HG02798 (cell line): ENCODE measurements at regions not wholly inside any gene's neighbourhood (a gene's known extent, or its start where the extent isn't known, plus 50 kb on each side); places are given as distances from the start of the nearest gene placed in this dataset.
"Not testable (repeated sequence)": the region's sequence is repeated elsewhere in the genome, so short reads cannot be mapped to it uniquely, and the experiment has no call there.

ENCODE experiments used
- ATAC-seq: cut with Tn5 transposase; IDR thresholded peaks from one replicate; pipeline ENCODE4 v1.9.1; 2021; ENCODE audit warnings: mild to moderate bottlenecking; ENCODE audit not compliant: unreplicated experiment, poor library complexity

DNA sequence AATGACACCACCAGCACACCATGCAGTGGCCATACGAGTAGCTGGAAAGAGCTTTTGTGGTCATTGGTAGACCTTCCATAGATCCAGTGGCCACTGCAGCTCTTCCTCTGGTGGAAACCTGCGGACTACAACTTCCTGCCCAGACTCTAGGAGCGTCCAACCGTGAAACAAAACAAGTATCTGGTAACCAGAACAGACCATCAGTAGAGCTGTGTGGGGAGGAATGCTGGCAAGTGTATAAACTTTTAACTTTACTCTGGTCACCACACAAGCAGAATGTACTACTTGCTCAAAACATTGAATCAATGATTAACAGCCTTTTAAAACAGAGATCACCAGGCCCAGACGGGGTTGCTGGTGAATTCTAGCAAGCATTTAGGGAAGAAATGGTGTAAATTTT is 154.7 kb upstream of the DGKB start:
- ATAC-seq, result no peak

DNA sequence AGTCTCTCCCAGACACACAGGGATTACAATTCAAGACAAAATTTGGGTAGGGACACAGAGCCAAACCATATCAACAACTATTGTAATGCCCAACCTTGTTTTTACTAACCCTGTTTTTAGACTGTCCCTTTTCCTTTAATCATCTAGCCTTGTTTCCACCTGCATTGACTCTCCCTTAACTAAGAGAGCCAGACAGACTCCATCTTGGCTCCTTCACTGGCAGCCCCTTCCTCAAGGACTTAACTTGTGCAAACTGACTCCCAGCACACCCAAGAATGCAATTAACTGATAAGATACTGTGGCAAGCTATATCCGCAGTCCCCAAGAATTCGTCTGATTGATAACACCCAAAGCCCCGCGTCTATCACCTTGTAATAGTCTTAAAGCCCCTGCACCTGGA is 151.8 kb upstream of the DGKB start:
- not testable (repeated sequence) for ATAC-seq

DNA sequence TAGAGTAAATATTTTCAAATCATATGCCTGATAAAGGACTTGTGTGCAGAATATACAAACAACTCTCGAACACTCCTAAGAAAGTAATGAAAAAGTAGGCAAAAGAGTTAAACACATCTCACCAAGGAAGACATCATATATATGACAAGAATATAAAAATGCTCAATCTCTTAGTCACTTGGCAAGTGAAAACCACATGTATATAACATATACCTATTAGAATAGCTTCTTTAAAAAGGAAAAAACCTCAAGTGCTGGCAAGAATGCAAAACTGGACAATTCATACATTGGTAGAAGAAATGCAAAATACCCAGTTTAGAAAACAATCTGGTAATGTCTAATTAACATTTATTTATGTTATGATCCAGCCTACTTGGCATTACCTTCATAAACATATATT is 146.6 kb upstream of the DGKB start:
- no peak for ATAC-seq

DNA sequence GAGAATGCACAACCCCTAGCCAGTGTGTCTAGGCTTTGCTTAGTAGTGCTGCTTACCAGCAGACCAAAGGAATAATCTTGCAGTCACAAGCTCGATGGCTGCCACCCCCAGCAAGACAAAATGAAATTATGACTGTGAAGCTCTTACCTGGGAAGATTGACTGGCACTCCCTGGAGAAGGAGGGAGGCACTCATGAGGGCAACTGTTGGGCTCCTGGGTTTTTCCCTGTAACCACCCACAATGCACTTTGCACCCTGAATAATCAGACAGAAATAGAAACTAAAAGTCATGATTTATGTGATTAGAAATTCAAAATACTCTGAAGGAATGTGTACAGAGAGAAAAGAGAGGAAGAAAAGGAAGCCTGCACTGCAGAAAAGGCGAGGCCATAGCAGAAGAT is 144.3 kb upstream of the DGKB start:
- no peak for ATAC-seq

DNA sequence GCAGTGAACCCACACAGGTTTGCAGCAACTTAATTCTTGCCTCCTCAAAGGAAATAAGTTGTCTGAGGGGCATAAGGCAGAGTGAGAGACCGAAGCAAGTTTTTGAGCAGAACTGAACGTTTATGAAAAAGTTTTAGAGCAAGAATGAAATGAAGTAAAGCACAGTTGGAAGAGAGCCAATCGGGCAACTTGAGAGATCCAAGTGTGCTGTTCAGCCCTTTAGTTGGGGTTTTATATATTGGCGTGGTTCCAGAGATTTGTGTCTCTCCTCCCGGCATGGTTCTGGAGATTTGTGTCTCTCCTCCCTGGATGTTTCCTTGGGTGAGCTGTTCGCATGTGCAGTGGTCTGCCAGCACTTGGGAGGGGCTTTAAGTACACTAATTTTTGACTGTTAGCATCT is 141.4 kb upstream of the DGKB start:
- ATAC-seq, result no peak

DNA sequence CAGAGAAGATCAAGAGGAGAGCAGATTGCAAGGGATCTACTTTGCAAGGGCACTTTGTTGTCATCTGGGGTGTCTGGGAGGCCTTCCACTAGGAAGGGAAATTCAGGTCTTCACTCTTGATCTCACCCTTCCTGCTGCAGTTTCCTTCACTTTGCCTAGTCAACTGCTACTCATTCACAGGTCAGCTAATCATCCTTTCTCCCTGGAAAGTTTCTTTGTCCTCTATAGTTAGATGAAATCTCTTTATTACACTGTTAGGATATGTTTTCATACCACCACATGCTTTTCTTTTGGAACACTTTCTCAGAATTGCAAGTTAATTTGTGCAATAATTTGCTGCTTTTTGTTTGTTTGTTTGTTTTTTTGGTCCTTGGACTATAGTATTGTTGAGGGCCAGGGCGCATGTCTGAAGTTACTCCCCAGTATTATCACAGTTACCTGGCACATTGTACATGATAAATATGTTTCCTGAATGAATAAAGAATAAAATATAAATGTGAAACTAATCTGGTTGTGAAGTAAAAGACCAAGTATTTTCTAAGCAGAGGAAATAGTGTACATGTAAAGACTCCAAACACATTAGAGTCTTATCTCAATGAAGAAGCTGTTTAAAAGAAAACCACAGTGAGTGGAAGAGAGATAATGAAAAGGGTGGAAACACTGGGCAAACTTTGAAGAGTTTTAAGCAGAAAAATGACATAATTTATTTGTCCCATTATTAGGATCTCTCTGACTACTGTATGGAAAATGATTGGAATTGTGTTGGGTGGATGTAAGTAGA is 139.9 kb upstream of the DGKB start:
- ATAC-seq, result no peak

DNA sequence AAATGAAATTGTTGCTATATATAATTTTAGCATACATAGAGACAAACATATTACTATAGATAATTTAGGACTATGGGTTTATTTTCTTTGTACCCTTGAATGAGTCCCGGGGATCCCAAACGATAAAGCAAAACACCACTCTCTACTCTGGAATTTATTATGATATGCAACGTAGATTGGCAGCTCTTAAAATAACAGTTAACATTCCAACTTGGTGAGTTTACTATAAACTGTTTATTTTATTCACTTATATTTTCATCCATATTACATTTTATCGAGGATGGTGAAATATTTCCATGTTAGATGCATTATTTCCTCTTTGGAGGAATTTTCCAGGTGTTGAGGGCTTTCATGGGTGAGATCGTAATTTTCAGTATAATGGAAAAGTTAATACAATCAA is 138.7 kb upstream of the DGKB start:
- ATAC-seq, result no peak

DNA sequence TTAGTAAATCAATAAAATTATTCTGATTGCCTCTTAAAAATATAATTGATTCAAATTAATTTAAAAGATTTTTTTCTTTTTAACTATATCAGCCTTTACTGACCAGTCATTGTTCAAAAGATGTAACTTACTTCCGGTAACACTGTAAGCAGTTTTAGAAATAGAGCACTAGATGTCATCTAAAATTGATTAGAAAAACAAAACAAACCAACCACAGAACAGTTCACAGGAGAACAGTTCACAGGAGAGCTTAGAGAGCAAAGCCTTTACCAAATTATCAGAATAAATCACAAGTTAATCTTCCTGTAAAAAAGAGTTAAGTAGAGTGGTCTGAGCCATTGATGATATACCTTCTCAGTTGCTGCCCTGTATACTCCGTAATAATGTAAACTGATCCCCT is 133.3 kb upstream of the DGKB start:
- ATAC-seq, result no peak

DNA sequence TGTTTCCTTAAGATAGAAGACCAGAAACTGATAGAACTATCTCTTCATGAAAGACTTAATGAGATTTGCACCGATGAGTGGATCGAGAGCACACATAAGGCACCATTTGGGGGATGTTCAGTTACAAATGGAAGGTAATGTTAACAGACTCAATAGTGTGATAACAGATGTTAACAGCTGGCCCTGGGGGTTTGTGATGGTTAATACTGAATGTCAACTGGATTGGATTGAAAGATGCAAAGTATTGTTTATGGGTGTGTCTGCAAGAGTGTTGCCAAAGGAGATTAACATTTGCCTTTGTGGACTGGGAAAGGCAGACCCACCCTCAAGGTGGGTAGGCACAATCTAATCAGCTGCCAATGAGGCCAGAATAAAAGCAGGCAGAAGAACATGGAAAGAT is 130.5 kb upstream of the DGKB start:
- no peak for ATAC-seq

DNA sequence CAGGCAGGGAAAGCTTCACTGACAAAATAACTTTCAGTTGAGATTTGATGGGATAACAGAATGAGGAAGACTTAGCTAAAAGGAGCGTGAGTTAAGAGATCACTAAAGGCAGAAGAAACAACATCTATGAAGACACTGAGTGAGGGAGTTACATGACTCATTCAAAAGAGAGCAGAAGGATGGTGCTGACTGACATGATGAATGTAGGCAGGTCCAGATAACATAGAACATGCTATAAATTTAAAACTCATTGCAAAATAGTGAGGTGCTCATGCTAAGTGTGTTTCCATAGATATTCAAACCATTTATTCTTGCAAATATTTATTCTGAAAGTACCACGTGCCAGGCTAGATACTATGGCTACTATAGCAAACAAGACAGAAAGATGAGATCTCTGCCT is 116.4 kb upstream of the DGKB start:
- ATAC-seq, result no peak

DNA sequence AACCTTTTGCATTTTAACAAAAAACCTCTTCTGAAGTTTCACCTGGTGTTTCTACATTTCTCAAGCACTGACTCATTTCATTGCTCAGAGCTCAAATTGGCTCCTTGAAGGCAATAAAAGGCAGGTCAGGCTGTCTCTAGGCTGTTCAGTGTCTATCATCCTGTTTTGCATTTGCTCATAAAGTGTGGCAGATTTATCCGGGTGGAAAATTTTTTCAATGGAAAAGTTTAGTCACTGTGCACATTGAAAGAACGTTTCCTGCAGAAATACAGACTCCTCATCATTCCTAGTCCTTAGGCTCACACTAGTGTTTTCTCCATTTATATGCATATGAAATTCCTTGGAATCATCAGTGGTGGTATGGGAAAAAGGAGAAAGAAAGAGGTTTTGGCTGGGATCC is 114.2 kb upstream of the DGKB start:
- ATAC-seq, result no peak

DNA sequence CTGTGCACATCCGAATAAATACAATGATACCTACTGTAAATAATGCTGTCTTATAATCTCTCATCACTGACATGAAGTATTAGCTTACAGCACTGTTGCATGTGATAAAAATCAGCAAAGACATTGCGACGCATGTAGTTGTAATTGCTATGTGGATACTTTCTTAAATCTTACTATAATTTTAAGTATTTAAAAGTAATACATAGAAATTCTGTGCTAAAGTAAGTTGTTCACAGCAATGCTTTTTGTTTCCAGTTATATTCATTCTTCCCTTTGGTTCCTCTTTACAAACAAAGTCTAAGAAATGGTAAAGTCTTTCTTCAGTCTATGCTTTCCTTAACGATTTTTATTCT is 113.7 kb upstream of the DGKB start:
- ATAC-seq, result no peak

DNA sequence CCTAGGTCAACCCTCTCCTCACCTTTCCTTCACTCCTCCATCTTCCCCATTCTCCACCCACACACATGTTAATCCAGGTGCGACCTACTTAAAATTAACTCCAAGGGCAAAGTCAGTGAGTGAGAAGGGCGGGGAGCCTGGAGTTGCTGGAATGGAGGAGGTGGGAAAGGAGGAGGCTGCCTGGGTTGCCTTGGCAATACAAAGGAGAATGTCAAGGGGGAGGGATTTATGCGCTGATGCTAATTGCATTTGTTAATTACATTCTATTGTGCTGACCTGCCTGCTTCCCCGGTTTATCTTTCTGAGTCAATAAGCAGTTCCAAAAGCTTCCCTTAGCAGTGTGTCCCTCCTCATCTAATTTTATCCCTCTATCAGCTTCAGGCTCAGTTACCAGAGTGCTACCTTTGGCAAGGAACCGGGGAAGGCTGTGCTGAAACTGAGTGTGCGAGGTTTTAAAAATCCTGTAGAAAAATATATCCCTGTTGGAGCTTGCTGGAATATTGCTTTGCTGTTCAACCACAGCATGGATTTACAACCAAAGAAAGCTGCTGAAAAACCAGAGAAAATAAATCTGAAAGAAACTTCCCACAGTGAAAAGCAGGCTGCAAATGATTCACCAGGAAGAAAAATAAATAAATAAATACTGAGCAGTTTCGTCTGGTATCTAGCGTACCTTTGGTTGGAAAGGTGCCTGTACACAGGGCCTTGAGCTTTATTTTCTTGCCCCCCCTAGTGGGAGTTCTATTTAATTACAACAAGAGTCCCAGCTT is 113.2 kb upstream of the DGKB start:
- peak; percentile 94 for ATAC-seq

DNA sequence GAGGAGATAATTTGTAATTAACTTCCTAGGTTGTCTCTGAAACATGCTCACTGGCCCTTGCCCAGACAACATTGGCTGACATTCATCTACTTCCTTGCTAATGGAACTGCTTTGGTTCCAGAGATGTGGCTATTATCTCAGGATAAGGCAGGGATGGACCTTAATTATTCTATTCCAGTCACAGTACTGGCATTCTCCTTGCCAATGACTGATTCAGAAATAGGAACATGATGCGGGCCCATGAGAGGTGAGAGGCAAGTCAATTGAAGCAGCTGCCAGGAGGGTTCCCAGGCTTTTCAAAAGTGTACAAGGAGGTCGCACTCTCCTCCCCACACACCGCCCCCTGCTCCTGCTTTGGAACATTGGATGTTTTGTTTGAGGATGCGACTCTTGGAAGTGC is 109.6 kb upstream of the DGKB start:
- no peak for ATAC-seq

DNA sequence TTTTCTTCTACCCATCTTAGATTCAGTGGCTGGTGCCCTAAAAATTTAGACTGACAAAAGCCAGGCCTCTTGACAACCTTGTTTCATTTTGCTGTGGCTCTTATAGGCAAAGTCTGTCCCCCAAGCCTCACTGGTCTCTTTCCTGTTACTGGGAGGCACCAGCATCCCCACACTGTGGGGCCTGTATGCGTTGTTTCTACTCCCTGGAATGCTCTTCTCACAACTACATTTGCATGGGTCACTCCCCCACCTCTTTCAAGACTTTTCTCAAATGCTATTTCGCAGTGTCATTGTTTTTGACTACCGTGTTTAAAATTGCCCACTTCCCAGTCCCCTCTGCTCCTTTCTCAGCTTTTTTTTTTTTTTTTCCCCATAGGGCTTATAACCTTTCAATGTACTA is 108.7 kb upstream of the DGKB start:
- ATAC-seq, result no peak

DNA sequence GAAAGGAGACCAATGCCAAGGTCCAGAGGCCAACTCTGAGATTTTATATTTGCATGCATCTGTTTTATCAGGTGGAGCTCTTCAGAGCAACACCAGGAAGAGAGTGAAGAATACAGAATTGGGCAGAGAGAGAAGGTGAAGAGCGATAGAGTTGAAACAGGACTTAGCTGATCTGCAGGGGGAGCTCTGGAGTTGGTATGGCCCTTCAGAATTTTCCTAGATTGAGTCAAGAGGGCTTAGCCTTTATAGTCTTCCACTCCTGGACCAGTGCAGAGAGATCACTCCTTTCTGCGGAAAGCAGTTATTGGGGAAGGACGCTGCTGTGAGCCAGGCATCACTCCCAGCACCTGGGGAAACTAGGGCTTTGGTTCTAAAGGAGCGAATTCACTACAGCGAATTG is 105.0 kb upstream of the DGKB start:
- ATAC-seq, result no peak

DNA sequence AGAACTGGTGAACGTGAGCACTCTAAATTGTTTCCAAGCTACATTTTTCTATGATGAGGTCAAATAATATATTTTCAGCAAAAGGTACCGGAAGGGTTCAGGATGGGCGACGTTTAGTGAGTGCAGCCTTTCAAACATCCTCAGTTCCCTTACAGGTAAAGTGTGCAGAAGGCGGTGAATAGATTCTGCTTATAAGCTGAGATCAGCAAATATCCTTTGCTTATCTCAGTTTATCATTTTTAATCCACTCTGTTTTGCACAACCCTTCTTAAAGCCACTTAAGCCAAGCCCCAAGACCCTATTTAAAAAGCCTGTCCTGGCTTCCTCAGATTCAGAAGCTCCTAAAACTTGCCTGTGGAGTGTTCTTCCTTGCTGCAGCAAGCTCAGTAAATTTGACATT is 103.1 kb upstream of the DGKB start:
- ATAC-seq, result no peak

DNA sequence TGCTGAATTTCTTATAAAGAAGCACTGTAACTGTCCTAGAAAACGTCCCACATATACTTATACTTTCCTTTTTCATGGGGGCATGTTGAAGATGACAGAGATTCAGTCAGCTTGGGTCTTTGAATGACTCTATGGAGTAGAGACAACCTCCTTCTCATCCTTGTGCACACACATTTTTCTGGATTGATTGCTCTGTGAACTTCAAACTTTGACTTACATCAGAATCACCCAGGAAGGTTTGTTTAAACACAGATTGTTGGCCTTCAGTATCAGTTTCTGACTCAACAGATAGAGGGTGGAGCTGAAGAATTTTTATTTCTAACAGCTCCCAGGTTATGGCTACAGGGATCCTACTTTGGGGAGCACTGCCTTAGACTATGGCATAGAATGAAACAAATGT is 97.6 kb upstream of the DGKB start:
- no peak for ATAC-seq

DNA sequence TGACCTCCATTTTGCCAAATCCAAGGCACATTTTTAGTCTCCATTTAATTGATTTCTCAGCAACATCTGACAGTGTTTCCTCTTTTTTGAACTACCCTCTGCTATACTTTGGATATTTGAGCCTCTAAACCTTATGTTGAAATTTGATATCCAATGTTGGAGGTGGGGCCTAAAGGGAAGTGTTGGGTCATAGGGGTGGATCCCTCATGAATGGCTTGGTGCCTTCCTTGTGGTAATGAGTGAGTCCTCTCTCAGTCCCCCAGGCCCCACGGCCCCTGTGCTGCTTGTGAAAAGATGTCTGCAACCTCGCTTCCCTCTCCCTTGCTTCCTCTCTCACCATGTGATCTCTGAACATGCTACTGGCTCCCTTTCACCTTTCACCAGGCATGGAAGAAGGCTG is 96.8 kb upstream of the DGKB start:
- ATAC-seq, result no peak

DNA sequence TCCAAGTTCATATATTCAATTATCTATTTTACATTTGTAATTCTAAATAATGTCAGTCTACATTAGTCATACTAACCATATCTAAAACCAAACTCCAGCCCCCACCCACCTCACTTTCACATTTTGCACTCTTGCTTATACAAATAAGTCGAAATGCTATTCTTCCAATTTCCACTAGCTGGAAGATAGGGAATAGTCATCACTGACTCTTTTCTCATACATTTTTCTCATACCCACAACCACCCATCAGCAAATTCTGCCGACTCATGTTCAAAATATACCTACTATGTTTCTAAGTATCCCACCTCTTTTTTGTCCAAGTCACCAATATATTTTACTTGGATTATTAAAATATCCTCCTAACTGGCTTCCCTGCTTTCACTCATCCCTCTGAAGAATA is 93.2 kb upstream of the DGKB start:
- no peak for ATAC-seq

DNA sequence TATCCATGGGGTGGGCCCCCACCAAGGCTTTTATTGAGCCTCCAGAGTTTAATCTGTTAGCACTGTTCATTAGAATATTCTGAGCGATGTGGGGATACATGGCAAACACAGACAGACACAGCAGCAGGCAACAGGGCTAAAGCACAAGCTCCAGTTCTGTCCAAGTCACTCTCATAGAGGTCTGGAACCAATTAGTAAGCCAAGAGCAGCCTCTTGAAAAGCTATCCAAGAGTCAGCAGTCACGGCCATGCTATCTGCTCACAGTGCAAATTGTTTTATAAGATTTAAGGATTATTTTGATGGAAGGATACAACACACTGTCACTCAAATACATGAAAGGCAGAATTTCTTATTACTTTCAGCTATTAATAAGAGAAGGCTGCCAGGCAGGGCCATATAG is 86.4 kb upstream of the DGKB start:
- no peak for ATAC-seq

DNA sequence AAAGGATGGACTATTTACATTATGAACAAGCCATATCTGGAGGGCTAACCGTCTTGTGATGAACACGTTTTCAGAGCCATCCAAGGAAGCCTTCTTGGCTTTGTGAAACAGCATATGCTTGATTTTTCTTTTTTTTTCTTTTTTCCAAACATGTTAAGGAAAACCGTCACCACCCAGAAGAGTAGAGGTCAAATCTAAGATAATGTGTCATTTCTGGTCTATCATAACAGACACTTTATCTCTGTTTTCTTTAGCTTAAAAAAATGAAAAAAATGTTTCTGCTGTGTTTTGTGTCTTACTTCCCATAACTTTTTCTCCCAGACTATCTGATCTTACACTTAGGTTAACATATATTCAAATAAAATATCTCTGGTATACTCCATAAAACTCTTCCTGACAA is 76.1 kb upstream of the DGKB start:
- ATAC-seq, result no peak
